Body of pancreas (tissue), 4 donors: ENCODE measurements at regions not wholly inside any gene's neighbourhood (a gene's known extent, or its start where the extent isn't known, plus 50 kb on each side); places are given as distances from the start of the nearest gene placed in this dataset.

Experiments
- POLR2A ChIP-seq, 3 donors: fragments of 450-650 bp; IDR thresholded peaks; one replicate each; pipeline ENCODE4 v1.6.1; 2016; ENCODE audit warnings: antibody characterized with exemption in 3 of 3, mild to moderate bottlenecking in 2 of 3
- TF ChIP-seq, protein P1 (sequence below), 7 experiments: fragments of 450-650 bp in 4 of 7; fragments of 200-600 bp in 3 of 7; sonication (generic) in 3 of 7; IDR thresholded peaks; one replicate each; pipeline ENCODE4 v1.5.1; 2016 to 2019; ENCODE audit warnings: antibody characterized with exemption in 7 of 7

GRCh38 chr21:38134084-38134873, 122.5 kb upstream of the KCNJ15 start:
- TF ChIP-seq, protein P1, sequence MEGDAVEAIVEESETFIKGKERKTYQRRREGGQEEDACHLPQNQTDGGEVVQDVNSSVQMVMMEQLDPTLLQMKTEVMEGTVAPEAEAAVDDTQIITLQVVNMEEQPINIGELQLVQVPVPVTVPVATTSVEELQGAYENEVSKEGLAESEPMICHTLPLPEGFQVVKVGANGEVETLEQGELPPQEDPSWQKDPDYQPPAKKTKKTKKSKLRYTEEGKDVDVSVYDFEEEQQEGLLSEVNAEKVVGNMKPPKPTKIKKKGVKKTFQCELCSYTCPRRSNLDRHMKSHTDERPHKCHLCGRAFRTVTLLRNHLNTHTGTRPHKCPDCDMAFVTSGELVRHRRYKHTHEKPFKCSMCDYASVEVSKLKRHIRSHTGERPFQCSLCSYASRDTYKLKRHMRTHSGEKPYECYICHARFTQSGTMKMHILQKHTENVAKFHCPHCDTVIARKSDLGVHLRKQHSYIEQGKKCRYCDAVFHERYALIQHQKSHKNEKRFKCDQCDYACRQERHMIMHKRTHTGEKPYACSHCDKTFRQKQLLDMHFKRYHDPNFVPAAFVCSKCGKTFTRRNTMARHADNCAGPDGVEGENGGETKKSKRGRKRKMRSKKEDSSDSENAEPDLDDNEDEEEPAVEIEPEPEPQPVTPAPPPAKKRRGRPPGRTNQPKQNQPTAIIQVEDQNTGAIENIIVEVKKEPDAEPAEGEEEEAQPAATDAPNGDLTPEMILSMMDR (IDR thresholded peaks at IDR 0.05): no peak
- TF ChIP-seq POLR2A (IDR thresholded peaks at IDR 0.05): no peak
